ENCODE measurements at regions not wholly inside any gene's neighbourhood (a gene's known extent, or its start where the extent isn't known, plus 50 kb on each side); places are given as distances from the start of the nearest gene placed in this dataset.

DNA sequence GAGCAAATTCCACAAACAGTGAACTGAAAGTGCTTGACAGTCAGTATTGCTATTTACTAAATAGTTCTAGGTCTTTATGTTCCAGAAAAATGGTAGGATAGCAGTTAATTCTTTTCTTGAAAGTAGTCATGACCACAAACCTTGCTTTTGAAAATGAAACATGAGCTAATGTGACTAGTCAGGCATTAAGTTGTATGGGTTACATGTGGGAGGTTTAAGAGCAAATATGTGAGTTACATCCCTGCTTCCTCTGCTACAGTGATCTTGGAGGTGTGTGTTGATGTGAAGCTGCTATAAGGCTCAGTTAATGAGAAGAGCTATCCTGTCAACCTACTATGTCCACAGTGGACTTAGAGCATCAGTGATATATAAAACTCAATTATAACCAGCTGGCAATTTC, 741.6 kb downstream of the FSCB start:
- H3K9me3 ChIP-seq = no peaks in the 10 kb centered on the region
- no peak for TF ChIP-seq POLR2A (IDR thresholded peaks at IDR 0.05)
- TF ChIP-seq, protein P1, sequence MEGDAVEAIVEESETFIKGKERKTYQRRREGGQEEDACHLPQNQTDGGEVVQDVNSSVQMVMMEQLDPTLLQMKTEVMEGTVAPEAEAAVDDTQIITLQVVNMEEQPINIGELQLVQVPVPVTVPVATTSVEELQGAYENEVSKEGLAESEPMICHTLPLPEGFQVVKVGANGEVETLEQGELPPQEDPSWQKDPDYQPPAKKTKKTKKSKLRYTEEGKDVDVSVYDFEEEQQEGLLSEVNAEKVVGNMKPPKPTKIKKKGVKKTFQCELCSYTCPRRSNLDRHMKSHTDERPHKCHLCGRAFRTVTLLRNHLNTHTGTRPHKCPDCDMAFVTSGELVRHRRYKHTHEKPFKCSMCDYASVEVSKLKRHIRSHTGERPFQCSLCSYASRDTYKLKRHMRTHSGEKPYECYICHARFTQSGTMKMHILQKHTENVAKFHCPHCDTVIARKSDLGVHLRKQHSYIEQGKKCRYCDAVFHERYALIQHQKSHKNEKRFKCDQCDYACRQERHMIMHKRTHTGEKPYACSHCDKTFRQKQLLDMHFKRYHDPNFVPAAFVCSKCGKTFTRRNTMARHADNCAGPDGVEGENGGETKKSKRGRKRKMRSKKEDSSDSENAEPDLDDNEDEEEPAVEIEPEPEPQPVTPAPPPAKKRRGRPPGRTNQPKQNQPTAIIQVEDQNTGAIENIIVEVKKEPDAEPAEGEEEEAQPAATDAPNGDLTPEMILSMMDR (IDR thresholded peaks at IDR 0.05) = no peak
- no peaks in the 10 kb centered on the region for H3K36me3 ChIP-seq
- H3K27me3 ChIP-seq = no peaks in the 10 kb centered on the region
- no peaks in the 10 kb centered on the region for H3K4me1 ChIP-seq
- no peak for DNase-seq
- no peak overlapping the region for H3K27ac ChIP-seq
- no peak overlapping the region for H3K4me3 ChIP-seq

DNA sequence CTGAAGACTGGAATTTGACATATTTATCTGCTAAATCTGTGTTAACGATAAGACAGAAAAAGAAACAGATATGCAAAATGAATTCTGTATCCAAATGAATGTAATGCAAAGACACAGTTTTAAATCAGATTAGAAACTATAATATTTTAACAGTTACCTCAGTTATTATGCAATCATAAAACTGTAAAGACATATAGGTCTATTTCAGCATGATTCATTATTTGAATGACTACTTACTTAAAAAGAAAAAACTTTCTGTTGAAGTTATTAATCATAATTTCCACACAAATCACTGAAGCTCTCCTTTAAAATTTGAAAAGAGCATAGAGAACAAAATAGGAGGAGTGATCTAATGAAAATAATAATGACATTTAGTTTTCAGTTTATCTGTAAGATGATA, 742.6 kb downstream of the FSCB start:
- Histone ChIP-seq H3K9me3 (no peaks in the 10 kb centered on the region), H3K27me3 (no peaks in the 10 kb centered on the region), H3K4me1 (no peaks in the 10 kb centered on the region), H3K4me3 (no peak overlapping the region), H3K27ac (no peak overlapping the region), H3K36me3 (no peaks in the 10 kb centered on the region)
- no peak for DNase-seq
- no peak for TF ChIP-seq POLR2A (IDR thresholded peaks at IDR 0.05)
- TF ChIP-seq, protein P1 (IDR thresholded peaks at IDR 0.05) = no peak

DNA sequence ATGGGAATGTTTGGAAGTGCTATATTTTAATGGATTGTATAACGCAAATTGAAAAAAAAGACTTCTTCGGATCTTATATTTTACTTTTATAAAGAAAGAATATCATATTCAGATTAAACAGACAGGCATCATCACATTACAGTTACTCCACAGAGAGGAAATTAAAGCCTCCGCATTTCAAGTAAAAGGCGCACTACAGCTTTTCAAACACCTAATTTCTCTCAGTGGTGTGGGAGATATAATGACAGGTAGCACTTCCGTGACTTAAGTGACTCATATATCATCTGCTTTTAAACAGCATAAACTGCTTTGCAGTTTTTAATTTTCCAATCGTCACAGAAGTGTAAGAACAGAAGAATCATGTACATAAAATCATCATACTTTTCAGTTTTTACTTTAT, 751.4 kb downstream of the FSCB start:
- no peak for DNase-seq
- no peaks in the 10 kb centered on the region for H3K36me3 ChIP-seq
- no peak overlapping the region for H3K27ac ChIP-seq
- TF ChIP-seq POLR2A (IDR thresholded peaks at IDR 0.05) = no peak
- TF ChIP-seq, protein P1 (IDR thresholded peaks at IDR 0.05) = no peak
- no peaks in the 10 kb centered on the region for H3K9me3 ChIP-seq
- no peaks in the 10 kb centered on the region for H3K27me3 ChIP-seq
- no peak overlapping the region for H3K4me3 ChIP-seq
- no peaks in the 10 kb centered on the region for H3K4me1 ChIP-seq

DNA sequence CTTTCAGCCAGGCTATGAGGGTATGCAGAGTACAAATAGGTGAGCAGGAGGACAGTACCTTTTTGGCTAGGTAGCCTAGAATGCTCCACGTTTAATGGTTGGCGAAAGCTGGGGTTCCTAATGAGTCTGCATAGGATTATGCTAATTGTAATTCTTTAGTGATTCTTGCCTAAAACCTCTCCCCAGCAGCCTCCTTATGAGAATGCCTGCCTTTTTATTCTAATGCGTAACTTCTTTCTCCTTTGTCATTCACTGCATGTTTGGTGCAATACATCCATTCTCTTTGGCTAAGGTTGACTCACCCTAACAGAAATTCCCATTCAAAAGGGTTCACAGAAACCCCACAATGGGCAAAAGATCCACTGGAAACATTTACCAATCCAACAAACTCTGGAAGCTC, 752.2 kb downstream of the FSCB start:
- DNase-seq = no peak
- Histone ChIP-seq H3K9me3 (no peaks in the 10 kb centered on the region), H3K36me3 (no peaks in the 10 kb centered on the region), H3K27ac (no peak overlapping the region), H3K27me3 (no peaks in the 10 kb centered on the region), H3K4me1 (no peaks in the 10 kb centered on the region), H3K4me3 (no peak overlapping the region)
- TF ChIP-seq, protein P1 (IDR thresholded peaks at IDR 0.05) = no peak
- no peak for TF ChIP-seq POLR2A (IDR thresholded peaks at IDR 0.05)

DNA sequence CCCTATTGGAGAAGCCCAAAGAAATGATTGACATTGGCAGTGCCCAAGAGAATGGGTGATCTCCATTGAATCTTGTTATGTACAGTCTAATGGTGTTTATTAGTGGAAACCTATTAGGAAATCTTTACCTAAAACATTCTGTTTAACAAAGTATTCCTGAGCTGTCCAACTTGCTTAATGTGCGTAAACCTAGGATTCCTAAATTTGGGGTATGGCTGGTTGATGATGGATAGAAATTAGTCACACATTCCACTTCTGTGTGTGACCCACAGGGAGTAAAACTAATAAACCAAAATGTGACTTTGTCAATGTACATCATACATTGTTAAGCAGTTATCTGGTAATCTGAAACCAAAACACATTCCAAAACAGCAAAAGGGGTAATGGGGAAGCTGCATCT, 761.3 kb downstream of the FSCB start:
- Histone ChIP-seq H3K9me3 (no peaks in the 10 kb centered on the region), H3K36me3 (no peaks in the 10 kb centered on the region), H3K4me1 (no peaks in the 10 kb centered on the region), H3K4me3 (no peak overlapping the region), H3K27ac (no peak overlapping the region), H3K27me3 (no peaks in the 10 kb centered on the region)
- no peak for DNase-seq
- TF ChIP-seq, protein P1 (IDR thresholded peaks at IDR 0.05) = no peak
- TF ChIP-seq POLR2A (IDR thresholded peaks at IDR 0.05) = no peak

DNA sequence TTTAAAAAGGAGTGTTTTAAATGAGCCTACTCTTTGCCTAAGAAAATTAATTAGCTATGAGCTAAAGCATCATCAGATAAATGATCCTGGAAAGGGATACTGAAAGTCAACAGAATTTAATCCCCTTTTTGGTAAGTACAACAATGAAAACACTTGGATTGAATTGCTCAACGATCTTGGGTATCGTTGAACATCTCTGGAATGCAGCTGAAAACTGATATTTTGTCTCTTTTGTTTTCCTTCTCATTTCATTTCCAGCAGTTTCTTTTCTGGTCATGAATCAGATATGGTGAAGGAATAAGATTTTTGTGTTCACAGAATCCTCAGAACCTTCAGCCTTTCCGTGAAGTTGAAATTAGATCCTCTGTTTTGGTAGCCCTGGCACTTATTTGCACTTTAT, 771.2 kb downstream of the FSCB start:
- Histone ChIP-seq H3K27ac (no peak overlapping the region), H3K27me3 (no peaks in the 10 kb centered on the region), H3K9me3 (no peaks in the 10 kb centered on the region), H3K4me1 (no peaks in the 10 kb centered on the region), H3K4me3 (no peak overlapping the region), H3K36me3 (no peaks in the 10 kb centered on the region)
- no peak for DNase-seq
- TF ChIP-seq POLR2A (IDR thresholded peaks at IDR 0.05) = no peak
- TF ChIP-seq, protein P1 (IDR thresholded peaks at IDR 0.05) = no peak
